ENCODE measurements at regions not wholly inside any gene's neighbourhood (a gene's known extent, or its start where the extent isn't known, plus 50 kb on each side); places are given as distances from the start of the nearest gene placed in this dataset.

DNA sequence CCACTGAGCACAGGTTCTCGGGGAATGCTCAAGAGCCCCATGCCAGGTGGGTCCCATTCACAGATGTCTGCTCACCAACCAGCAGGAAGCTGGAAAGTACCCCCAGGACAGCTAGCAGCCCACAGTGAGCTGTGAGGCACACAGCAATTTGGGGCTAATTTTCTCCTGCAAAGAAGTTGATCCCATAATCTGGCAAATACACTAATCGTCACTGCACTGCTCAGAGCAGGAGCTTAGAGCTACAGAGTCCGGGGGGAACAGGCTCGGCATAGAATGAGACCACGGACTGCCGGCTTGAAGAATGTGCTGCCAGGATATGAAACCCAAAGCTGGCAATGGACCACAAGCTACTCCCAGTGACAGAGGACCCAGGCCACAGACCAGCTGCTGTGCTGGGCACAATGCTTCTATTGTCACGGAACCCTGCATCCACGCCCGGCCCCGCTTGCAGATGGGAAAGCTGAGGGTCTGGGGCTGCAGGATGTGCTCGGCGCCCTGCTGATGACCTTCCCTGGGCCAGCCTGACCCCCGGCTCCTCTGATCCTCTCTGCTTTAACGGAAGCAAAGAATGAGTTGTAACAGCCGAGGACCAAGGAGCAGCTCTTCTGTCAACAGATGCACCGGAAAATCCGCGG lies 239.7 kb downstream of the CTTN start (continued):
- TF ChIP-seq ZC3H4 (CRISPR knock-in tag; IDR thresholded peaks at IDR 0.05; ENCODE audit: borderline replicate concordance) (no peak), ZFP37 (CRISPR knock-in tag; IDR thresholded peaks at IDR 0.05; ENCODE audit: borderline replicate concordance) (no peak), ZNF720 (CRISPR knock-in tag; IDR thresholded peaks at IDR 0.05) (no peak), RBM22 (optimal IDR thresholded peaks at IDR 0.05; ENCODE audit: low read length) (no peak), RELA (CRISPR knock-in tag; IDR thresholded peaks at IDR 0.05) (no peak), HNRNPL (IDR thresholded peaks at IDR 0.05; ENCODE audit: low read depth, low read length) (peak; percentile 97), FIP1L1 (IDR thresholded peaks at IDR 0.05; ENCODE audit: borderline replicate concordance, insufficient read depth, low read depth, low read length) (no peak), MEIS2 (CRISPR knock-in tag; IDR thresholded peaks at IDR 0.05) (no peak), KLF9 (CRISPR knock-in tag; IDR thresholded peaks at IDR 0.05; ENCODE audit: low read depth) (no peak), CBX1 (IDR thresholded peaks at IDR 0.05; ENCODE audit: low read depth) (no peak), SOX6 (IDR thresholded peaks at IDR 0.05) (no peak), SOX6 (CRISPR knock-in tag; IDR thresholded peaks at IDR 0.05) (peak; percentile 86), ZNF207 (IDR thresholded peaks at IDR 0.05; ENCODE audit: borderline replicate concordance) (no peak), ZNF788 (CRISPR knock-in tag; IDR thresholded peaks at IDR 0.05; ENCODE audit: borderline replicate concordance) (no peak; the same call in 1 of the 2 replicates), ZSCAN30 (CRISPR knock-in tag; IDR thresholded peaks at IDR 0.05) (no peak), NCOA2 (CRISPR knock-in tag; IDR thresholded peaks at IDR 0.05) (peak; percentile 59; the same call in 1 of the 2 replicates), RCOR2 (CRISPR knock-in tag; IDR thresholded peaks at IDR 0.05) (peak; percentile 81; the same call in 1 of the 2 replicates), PAWR (CRISPR knock-in tag; IDR thresholded peaks at IDR 0.05; ENCODE audit: borderline replicate concordance) (no peak), ISX (CRISPR knock-in tag; conservative IDR thresholded peaks at IDR 0.05) (no peak), ESRRA (CRISPR knock-in tag; IDR thresholded peaks at IDR 0.05; ENCODE audit: low read depth) (peak; percentile 55), ZNF616 (CRISPR knock-in tag; IDR thresholded peaks at IDR 0.05; ENCODE audit: low read depth) (no peak), ZFX (CRISPR knock-in tag; IDR thresholded peaks at IDR 0.05; ENCODE audit: low read depth) (no peak), ZNF660 (CRISPR knock-in tag; IDR thresholded peaks at IDR 0.05; ENCODE audit: borderline replicate concordance, low read depth) (no peak), ZNF652 (CRISPR knock-in tag; IDR thresholded peaks at IDR 0.05; ENCODE audit: borderline replicate concordance, low read depth) (no peak)
- TF ChIP-seq, protein P1, sequence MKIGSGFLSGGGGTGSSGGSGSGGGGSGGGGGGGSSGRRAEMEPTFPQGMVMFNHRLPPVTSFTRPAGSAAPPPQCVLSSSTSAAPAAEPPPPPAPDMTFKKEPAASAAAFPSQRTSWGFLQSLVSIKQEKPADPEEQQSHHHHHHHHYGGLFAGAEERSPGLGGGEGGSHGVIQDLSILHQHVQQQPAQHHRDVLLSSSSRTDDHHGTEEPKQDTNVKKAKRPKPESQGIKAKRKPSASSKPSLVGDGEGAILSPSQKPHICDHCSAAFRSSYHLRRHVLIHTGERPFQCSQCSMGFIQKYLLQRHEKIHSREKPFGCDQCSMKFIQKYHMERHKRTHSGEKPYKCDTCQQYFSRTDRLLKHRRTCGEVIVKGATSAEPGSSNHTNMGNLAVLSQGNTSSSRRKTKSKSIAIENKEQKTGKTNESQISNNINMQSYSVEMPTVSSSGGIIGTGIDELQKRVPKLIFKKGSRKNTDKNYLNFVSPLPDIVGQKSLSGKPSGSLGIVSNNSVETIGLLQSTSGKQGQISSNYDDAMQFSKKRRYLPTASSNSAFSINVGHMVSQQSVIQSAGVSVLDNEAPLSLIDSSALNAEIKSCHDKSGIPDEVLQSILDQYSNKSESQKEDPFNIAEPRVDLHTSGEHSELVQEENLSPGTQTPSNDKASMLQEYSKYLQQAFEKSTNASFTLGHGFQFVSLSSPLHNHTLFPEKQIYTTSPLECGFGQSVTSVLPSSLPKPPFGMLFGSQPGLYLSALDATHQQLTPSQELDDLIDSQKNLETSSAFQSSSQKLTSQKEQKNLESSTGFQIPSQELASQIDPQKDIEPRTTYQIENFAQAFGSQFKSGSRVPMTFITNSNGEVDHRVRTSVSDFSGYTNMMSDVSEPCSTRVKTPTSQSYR (CRISPR knock-in tag; IDR thresholded peaks at IDR 0.05; ENCODE audit: borderline replicate concordance), result no peak
- TF ChIP-seq, protein P2, sequence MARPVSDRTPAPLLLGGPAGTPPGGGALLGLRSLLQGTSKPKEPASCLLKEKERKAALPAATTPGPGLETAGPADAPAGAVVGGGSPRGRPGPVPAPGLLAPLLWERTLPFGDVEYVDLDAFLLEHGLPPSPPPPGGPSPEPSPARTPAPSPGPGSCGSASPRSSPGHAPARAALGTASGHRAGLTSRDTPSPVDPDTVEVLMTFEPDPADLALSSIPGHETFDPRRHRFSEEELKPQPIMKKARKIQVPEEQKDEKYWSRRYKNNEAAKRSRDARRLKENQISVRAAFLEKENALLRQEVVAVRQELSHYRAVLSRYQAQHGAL (CRISPR knock-in tag; IDR thresholded peaks at IDR 0.05; ENCODE audit: not compliant biosample characterization), result no peak
- TF ChIP-seq, protein P3, sequence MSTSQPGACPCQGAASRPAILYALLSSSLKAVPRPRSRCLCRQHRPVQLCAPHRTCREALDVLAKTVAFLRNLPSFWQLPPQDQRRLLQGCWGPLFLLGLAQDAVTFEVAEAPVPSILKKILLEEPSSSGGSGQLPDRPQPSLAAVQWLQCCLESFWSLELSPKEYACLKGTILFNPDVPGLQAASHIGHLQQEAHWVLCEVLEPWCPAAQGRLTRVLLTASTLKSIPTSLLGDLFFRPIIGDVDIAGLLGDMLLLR (CRISPR knock-in tag; IDR thresholded peaks at IDR 0.05), result no peak
- TF ChIP-seq, protein P4, sequence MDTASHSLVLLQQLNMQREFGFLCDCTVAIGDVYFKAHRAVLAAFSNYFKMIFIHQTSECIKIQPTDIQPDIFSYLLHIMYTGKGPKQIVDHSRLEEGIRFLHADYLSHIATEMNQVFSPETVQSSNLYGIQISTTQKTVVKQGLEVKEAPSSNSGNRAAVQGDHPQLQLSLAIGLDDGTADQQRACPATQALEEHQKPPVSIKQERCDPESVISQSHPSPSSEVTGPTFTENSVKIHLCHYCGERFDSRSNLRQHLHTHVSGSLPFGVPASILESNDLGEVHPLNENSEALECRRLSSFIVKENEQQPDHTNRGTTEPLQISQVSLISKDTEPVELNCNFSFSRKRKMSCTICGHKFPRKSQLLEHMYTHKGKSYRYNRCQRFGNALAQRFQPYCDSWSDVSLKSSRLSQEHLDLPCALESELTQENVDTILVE (CRISPR knock-in tag; IDR thresholded peaks at IDR 0.05), result no peak
